Adrenal gland (tissue), 5 donors: ENCODE measurements at regions not wholly inside any gene's neighbourhood (a gene's known extent, or its start where the extent isn't known, plus 50 kb on each side); places are given as distances from the start of the nearest gene placed in this dataset.

ENCODE experiments used
- CTCF ChIP-seq, 6 experiments: fragments of 450-650 bp in 4 of 6; fragments of 200-600 bp in 2 of 6; sonication (generic) in 1 of 6; IDR thresholded peaks; 1 replicate in 5 of 6; 2 replicates in 1 of 6; pipeline versions ENCODE4 v1.5.1 to v1.8.0; 2016 to 2021; ENCODE audit warnings: antibody characterized with exemption in 6 of 6, mild to moderate bottlenecking in 2 of 6, moderate library complexity in 1 of 6
- POLR2A ChIP-seq, 2 donors: fragments of 450-650 bp; IDR thresholded peaks; one replicate each; pipeline ENCODE4 v1.6.1; 2017; ENCODE audit warnings: antibody characterized with exemption in 2 of 2, mild to moderate bottlenecking in 2 of 2, moderate library complexity in 1 of 2
- donor health status: DM: no; HTN: no; CAD: no.

- TF ChIP-seq CTCF (IDR thresholded peaks at IDR 0.05) (no peak), POLR2A (IDR thresholded peaks at IDR 0.05) (no peak)
These were observed 283.2 kb downstream of the RPAP3 start for GRCh38 chr12:47422611-47423010.
